HK-2 (cell line): ENCODE measurements at regions not wholly inside any gene's neighbourhood (a gene's known extent, or its start where the extent isn't known, plus 50 kb on each side); places are given as distances from the start of the nearest gene placed in this dataset.

Source experiments
- DNase-seq: peaks from one replicate; pipeline ENCODE4 v3.0.0-alpha.2; 2018; ENCODE audit not compliant: unreplicated experiment

DNA sequence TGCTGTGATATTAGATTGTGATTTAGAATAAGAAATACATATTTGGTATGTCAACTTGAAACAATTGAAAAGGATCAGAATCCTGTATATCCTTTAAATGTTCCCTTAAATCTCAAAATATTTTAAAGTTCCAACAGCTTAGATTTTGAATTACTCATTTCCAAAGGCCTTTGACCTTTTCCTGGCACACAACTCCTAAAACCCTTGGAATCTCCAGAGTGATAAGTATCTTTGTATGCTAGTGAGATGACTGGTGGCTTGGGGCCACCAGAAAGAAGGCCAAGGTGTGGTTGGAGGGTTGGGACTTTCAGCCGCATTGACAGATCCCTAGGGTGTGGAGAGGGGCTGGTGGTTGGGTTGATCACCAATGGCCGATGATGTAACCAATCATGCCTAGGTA lies 104.7 kb downstream of the YIPF5 start:
- no peak for DNase-seq

DNA sequence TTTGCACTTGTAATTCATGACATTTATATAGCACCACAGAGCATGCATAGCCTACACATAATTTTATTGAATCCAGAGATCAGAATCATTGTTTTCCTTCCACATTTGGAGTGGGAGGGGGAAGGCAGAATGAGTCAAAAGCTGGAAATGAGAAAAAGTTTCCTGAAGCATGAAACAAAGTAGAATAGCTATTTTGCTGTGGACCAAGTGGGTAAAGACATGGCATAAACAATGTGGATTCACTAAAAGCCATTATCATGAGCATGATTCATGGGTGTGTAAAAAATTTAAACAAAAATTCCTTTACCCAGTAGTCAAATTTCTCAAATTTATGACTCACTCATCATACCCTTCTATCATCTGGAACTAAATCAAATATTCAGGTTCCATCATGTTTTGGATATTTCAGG lies 97.9 kb downstream of the YIPF5 start:
- no peak for DNase-seq

DNA sequence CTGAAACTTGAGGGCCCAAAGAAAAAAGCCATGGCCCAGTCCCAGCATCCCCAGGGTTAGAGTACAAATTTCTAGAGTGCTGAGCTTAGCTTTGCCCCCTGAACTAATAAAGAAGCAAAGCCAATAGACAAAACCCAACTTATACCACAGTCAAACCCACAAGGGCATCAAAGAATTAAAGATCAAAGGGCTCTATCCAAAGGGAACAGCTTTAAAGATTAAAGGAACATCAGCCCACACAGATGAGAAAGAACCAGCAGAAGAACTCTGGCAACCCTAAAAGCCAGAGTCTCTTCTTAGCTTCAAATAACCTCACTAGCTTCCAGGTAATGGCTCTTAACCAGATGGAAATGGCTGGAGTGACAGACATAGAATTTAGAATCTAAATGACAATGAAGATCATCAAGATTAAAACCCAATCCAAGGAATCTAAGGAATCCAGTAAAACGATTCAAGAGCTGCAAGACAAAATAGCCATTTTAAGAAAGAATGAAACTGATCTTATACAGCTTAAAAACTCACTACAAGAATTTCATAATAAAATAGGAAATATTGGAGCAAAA lies 93.9 kb downstream of the YIPF5 start:
- no peak for DNase-seq

GRCh38 chr5:144083185-144083584 lies 87.3 kb downstream of the YIPF5 start:
- no peak for DNase-seq

GRCh38 chr5:144084971-144085370 lies 85.5 kb downstream of the YIPF5 start:
- no peak for DNase-seq

DNA sequence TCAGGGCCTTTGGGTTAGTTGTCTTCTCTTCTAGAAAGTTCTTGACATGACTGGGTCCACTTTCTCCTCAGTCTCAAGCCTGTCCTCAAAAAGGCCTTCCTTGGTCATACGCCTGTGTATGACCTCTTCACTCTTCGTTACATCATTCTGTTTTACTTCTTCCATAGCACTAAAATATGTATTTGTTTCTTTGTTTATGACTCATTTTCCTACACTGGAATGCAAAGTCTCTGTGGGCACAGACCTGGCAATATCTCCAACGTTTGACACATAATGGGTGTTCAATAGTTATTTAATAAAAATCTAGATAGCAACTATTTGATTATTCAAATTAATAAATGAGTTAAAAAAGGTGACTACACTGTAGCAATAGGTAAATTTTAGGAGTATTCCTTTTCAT lies 85.1 kb downstream of the YIPF5 start:
- DNase-seq: no peak

- no peak for DNase-seq
These were observed 84.2 kb downstream of the YIPF5 start for GRCh38 chr5:144086295-144086694.

DNA sequence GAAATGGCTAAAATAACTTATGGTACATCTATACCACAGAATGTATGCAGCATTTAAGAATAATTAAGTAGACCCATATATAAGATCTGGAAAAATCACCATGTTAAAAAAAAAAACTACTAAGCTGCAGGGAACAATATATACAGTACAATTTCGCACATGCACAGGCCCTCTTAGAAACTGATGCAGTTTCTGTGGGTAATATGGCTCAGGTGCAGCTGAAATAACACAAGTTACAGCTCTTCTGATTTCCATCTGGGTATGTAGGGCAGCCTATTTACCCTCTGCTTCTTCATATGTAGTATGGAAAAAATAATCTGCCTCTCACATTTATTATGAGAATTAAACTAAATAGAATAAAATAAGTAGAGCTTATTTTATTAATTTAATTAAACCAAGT lies 82.9 kb downstream of the YIPF5 start:
- DNase-seq: no peak

- no peak for DNase-seq
These were observed 82.0 kb downstream of the YIPF5 start for GRCh38 chr5:144088206-144089064.

DNA sequence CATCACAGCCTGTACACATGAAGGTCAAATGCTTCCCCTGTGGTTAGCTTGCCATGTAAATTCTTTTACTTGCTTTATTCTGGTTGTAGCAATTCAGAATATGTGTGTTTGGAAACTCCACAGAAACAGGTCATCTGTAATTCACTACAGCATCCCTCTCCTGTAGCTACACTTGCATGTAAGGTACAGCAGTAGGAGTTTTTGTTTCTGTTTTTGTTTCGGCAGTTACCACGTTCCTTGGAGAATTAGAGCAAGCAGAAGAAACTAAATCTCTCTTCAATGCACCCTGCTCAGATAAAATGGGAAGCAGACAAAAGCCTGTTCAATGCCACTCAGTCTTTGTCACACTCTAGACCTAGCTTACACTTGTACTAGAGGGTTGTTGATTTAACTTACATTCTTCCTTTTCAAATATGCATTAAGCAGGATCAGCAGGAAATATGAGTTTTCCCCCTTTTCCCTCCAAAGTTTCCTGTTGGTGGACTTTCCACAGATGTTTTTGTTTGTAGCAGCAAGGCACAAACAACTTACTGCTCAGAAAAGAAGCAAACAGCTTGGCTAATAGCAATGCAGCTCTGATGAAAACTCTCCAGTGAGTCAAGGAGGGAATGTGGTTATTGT lies 80.9 kb downstream of the YIPF5 start:
- no peak for DNase-seq

DNA sequence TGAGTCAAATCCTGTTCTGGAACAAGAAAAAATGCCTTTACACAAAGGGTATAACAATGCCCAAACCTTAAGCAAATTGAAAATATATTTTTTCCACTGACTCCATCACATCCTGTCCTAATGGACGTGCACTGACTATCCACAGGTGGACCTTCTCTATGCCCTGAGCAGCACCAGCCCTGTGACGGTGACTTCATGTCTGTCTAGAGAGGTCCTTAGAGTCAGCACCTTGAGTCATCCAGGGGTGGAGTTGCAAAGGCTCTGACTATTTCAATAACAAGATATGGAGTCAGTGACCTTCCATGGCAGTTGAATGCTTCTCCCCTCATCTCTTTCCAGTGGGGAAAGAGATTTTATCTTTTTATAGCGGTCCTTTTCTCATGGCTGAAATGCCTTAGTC lies 78.0 kb downstream of the YIPF5 start:
- DNase-seq: no peak

GRCh38 chr5:144093400-144093799 lies 77.1 kb downstream of the YIPF5 start:
- DNase-seq: no peak

DNA sequence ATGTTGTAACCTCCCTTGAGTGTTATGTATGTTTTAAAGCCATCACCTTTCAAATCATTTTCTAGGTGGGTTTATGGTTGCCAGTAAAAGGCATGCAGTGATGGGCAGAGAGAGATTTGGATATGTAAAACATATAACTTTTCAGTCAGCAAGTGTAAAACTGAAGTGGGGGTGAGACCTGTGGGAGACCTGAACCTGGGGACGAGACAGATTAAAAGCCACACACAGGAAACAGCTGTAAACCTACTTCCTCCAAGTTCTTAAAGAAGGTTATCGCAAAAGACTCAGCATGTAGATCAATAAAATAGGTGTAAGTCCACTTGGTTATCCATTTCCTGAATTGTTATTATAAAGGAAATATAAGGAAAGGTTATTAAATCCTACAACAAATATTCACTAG lies 76.6 kb downstream of the YIPF5 start:
- DNase-seq: no peak

- no peak for DNase-seq
These were observed 69.8 kb downstream of the YIPF5 start for GRCh38 chr5:144100702-144101101.

GRCh38 chr5:144101616-144102015 lies 68.8 kb downstream of the YIPF5 start:
- no peak for DNase-seq

- DNase-seq: no peak
These were observed 68.1 kb downstream of the YIPF5 start for GRCh38 chr5:144102361-144102760.

DNA sequence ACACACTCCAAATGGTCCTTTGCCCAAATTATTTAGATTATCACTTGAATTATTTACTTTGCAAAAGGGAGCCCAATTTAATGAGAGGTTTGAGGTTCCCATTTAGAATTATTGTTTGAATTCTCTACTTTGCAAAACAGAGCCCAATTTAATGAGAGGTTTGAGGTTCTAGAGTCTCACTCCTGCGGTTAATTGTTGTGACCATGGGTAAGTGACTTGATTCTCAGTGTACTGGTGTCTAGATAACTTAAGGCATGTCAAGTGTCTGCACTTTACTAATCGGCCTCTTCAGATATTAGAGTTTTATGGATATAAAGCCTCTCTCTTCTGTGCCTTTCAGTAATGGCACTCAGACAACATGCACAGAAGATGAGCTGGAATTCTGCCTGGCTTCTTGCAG lies 67.5 kb downstream of the YIPF5 start:
- no peak for DNase-seq

DNA sequence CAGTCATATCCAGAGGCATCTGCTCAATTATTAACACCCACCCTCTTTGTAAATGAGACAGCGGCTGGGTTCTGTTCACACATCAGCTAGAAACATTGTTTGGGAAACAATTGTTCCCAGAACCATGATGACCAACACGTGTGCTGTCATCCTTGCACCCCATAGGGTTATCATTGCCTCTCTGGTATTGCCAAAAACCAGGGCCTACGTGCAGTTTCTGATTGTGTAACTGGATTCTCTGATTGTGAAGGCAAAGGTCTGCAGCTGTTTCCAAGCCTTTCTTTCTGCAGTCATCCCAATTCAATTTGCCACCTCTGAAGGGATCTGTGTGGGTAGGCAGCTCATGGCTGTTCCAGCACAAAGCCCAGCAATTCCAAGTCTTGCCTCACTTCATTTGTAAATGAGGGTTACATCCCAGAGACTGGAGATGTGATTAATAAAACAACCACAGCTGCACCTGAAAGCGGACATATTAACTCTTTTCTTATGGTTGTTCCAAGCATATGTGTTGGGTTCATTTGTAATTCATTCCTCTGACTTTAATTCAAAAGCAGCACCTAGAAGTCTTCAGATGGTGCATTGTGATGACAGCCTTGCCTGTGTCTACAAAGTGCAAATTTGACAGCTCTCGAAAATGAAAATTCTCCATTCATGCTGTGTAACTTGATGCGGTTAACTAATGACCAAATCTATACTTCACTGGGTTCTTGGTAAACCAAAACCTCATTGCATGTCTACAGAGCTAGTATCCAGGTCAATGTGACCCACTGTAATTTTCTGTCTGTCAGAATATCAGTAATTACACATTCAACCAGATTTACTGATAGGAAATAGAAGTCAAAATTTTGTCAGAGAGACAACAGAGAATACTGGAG lies 66.6 kb downstream of the YIPF5 start:
- DNase-seq: no peak

GRCh38 chr5:144105371-144105770 lies 65.1 kb downstream of the YIPF5 start:
- DNase-seq: no peak

- DNase-seq: no peak
These were observed 62.3 kb downstream of the YIPF5 start for GRCh38 chr5:144108131-144108530.
